HG03558 (cell line): ENCODE measurements at regions not wholly inside any gene's neighbourhood (a gene's known extent, or its start where the extent isn't known, plus 50 kb on each side); places are given as distances from the start of the nearest gene placed in this dataset.
"Not testable (repeated sequence)": the region's sequence is repeated elsewhere in the genome, so short reads cannot be mapped to it uniquely, and the experiment has no call there.

Experiments used
- ATAC-seq: cut with Tn5 transposase; IDR thresholded peaks from one replicate; pipeline ENCODE4 v1.9.1; 2021; ENCODE audit warnings: moderate number of reproducible peaks; ENCODE audit not compliant: unreplicated experiment; ENCODE audit errors: extremely low read depth

DNA sequence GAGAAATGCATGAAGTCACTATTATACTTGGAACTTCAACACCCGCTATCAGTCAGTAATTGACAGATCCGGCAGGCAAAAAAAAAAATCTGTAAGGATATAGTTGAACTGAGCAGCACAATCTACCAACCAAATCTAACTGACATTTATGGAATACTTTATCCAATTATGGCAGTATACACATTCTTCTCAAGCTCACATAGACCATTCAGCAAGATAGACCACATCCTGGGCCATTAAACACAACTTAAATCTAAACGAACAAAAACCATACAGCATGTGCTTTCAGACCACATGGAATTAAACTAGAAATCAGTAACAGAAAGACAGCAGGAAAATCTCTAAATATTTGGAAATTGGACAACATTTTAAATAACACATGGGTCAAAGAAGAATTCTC, 112.7 kb downstream of the MPP7 start:
- no peak for ATAC-seq

DNA sequence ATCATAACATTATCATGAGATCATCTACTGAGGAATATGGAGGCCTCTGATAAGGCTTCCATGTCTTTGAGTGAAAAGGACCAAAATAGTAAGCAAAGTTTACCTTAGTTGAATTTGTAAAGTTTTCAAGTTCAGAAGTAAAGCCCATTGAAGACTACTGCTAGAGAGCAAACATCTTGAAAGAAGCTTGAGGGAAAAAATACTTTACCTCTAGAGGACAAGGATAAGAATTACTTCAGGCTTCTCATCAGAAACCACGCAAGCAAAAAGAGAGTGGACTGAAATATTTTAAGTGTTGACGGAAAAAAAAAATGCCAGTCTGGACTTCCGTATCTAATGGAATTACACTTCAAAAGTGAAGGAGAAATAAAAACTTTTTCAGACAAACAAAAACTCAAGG, 114.3 kb downstream of the MPP7 start:
- no peak for ATAC-seq

DNA sequence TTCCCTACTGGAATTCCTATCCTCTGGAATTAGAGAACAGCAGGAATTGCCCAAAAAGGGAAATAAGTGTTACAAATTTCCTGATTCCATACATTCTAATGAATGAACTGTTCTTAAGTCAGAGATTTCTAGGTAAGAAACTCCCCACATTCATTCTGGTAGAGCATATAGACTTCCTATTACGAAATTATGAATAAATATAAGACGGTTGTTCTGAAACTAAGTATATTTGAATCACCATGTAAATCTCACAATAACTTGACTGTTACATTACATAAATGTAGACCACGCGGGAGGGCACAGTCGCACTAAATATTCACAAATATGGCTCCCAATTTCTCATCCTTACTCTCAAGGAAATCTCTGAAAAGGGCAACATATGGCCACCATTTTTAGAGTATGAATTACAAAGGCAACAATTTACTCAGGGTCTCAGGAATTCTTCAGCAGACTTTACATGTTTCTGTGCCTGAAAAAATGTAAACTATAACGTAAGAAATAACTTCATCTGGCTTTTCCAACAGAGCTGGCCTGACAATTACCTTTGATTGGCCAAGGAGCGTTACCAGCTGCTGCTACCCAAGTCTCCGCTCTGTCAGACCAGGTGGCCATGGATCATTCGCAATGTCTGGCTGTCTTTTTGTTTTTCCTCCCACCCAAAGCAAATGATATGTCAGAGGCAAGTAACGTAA, 115.8 kb downstream of the MPP7 start:
- ATAC-seq, result no peak

DNA sequence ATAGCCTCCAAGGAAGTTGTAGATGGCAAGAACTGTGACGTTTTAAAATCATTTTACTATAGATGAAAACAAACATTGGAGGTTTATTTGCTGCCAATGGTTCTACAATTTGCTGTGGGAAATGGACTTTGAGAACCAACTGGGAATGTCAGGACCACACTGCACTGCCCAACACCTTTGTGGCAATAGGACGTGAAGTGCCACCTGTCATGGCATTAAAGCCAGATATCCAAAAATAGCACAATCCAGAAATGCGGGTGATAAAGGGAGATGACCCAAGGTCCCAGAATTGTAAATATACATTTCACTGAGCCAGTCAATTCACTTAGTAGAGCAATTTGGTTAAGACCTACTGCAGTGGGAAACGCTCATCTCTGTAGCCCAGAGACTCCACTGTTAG, 116.4 kb downstream of the MPP7 start:
- no peak for ATAC-seq

DNA sequence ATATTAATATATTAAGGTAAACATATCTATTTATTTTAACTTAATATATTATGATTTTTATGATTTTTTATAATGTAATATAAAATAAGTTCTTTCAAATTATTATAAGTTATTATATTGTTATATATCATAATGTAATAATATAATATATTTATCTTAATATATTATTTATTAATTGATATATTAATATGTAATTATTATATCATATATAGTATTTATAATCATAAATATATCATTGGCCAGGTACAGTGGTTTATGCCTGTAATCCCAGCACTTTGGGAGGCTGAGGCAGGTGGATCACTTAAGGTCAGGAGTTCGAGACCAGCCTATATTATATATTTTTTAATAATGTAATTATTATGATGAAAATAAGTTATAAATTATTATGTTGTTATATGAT, 118.1 kb downstream of the MPP7 start:
- ATAC-seq, result no peak

DNA sequence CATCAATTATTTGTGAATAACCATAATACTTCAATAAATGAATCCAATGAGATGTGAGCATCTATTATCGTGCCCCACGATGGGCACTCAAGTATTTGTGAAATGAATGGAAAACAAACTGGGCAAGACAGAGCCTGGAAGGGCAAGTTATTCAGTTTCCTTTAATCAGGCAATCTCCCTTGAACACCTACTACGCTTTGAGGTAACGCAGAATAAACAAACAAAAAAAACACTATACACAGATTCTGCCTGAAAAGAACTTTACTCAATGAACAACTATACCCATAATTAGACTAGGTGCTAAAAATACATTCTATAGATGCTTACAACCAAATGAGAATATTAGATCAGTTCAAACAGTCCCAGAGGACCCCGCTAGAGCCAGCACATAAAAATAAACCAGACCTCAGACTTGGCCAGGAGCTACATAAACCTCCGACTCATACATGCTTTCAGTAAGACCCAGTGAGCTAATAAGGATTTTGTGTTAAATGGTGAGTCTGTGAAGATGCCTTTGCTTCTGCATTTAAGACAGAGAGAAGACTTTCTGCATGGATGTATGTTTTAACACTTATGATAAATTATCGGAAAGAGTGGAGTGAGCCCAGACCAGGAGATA, 121.3 kb downstream of the MPP7 start:
- ATAC-seq, result no peak

DNA sequence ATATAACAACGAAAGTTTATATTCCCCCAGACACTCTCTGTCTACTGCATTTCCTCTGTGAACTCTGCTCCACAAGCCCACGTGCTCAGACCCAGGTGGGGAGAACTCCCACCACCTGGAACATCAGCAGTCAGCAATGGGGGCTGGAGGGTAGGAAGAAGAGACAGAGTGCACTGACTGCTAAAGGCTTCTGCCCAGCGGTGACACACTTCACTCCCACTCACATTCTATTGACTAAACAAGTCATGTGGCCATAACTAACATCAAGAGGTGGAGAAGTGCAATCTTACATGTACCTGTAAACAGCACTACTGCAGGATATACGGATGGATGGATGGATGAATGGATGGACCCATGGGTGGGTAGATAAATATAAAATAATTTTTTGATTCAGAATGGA, 122.2 kb downstream of the MPP7 start:
- ATAC-seq, result no peak

DNA sequence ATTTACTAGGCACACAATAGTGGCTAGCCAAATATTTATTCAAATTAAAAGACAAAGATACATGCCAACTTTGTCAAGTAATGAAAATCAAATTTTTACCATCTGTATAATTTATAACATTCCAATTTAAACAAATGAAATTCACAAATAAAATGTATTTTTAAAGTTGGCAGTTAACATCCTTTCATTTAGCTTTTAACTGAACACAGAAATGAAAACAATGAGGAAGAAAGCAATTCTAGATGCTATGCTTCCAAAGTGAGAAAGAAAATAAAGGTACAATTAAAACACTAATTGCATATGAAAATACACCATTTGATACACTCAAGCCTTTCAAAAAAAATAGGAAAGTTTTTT, 123.1 kb downstream of the MPP7 start:
- ATAC-seq, result no peak

DNA sequence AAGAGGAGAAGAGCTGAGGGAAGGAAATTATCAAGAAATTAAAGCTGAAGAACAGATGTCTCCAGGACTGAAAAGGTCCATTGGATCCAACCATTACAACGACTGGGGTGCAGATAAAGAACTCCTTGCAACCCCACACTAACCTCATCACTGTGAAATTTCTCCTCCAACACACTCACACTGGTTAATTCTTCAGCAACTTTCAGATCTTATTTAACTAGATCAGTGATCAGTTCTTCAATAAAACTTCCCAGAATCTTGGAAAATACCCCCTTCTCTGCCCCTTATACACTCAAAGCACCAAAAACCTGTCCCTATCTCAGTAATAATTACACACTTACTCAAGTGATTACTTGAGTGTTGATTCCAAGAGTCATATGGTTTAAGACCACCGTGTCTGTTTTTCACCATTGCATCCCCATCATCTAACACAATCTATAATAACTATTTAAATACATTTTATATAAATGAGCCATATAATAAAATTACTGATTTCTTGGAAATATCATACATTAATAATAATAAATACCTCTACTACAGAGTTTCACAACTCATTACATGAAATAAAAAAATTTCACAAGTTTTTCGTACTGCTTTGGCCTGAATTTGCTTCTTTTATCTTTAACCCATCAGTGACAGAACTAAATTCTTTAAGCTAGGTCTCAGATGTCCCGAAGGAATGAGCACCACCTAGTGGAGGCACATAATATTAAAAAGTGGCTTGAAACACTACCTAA, 123.7 kb downstream of the MPP7 start:
- no peak for ATAC-seq

DNA sequence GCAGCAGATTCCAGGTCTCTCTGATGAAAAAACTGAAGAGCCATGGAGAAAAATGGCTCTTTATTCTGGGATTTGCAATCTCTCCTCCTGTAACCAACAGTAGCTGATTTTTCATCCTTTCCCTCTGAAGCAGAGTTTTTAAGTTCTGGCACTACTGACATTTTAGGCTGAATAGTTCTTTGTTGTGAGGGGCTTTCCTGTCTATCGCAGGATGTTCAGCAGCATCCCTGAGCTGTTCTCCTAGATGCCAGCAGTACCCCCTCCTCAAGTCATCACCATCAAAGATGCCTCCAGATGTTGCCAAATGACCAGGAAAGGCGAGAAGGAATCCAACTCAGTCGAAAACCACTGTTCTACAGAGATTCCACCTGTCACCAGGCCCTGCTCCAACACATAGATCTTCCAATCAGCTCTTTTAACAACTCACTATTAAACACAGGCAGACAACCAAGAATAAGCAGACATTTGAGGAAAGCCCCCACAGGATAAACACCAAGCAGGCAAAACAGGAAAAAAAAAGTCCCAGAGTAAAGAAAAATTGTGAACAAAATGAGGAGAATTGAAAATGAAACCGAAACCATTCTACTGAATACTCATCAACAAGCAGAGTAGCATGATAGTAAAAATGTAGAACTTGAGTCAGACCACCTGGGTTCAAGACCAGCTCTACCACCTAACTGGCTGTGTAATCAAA, 124.8 kb downstream of the MPP7 start:
- no peak for ATAC-seq

DNA sequence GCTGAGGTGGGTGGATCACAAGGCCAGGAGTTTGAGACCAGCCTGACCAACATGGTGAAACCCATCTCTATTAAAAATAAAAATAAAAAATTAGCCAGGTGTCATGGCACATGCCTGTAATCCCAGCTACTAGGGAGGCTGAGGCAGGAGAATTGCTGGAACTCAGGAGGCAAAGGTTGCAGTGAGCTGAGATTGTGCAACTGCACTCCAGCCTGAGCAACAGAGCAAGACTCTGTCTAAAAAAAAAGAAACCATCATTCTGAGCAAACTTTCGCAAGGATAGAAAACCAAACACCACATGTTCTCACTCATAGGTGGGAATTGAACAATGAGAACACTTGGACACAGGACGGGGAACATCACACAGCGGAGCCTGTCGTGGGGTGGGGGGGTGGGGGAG, 126.4 kb downstream of the MPP7 start:
- not testable (repeated sequence) for ATAC-seq

DNA sequence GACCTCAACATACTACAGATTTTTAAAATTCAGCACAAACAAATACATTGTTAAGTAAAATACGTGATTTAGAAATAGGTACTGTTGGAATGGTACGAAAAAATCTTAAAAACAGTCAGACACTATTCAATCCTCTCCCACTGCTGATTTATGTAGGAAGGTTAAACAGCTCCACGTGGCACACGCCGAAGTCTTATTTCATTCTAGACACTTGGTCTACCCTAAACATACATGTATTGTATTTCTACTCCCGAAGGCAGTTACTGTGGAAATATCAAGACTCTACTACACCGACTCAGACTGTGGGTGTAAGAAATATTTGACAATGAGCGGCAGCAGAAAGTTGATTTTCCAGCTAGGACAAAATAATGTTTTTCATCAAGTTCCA, 130.6 kb downstream of the MPP7 start:
- ATAC-seq, result no peak

DNA sequence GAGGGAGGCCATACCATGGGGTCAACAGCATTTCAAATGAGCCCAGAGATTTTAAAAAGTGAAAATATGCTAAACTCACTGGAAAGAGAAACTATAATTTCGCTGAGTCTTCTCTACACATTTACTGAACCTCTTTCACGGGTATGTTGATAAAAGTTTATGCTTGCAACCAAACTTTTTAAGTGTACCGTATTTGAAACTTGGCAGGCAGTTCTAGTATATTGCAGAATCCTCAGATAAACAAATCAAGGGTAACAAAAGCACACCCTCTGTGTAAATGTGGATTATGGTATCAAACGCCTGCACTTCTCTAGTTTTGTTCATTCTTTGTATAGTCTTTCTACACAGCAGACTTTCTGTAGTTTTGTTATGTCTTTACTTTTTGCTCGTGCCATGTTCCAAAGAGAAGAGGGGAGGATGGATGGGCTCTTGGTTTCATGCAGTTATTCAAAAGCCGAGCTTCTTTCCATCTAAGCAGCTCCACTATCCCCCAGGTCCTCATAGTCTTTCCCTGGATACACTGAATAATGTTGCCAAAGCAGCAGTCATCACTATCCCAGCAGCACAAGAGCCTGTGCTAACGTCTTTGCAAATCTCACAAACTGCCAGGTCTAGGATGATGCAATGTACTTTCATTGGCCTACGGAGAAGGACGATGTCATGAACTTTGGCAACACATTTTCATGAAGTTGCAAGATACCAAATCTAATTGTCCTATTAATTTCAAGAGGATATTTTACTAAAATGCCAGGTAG, 131.2 kb downstream of the MPP7 start:
- ATAC-seq, result no peak

DNA sequence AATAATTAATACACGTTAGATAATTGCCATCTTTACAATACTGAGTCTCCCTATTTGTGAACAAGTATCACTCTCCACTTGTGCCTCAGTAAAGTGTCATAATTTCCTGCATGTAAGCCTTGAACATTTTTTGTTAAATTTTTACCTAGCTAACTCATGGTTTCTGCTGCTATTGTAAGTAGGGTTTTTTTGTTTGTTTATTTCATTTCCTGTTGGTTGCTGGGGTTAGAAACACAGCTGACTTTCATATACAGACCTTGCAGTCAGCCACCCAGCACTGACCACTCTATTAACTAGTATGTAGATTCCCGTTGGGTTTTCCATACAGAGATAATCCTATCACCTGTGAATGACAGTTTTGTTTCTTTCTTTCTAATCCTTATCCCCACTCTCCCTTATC, 133.3 kb downstream of the MPP7 start:
- peak; percentile 95 for ATAC-seq

DNA sequence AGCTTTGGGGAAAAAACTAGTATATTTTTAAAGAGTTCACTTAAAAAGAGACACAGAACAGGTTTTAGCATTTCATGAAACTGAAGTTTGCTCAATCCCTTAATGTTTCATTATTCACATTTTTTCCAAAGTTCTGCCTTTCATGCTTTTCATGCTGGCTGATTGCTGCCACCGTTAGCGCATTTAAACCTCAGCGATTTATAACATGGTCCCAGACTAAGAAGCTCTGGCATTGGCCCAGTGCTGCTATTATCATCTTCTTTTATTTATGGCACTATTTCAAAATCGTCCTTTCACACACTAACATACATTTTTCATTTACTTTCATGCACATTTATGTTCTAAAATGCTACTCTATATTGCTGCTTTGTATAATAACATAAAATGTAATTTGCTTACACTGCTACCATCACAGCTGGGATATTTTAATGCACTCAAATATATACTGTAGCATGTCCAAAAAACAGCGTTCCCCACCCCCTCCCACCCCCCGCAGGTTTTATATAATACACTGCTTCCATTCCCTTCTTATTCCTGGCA, 141.9 kb downstream of the MPP7 start:
- no peak for ATAC-seq

DNA sequence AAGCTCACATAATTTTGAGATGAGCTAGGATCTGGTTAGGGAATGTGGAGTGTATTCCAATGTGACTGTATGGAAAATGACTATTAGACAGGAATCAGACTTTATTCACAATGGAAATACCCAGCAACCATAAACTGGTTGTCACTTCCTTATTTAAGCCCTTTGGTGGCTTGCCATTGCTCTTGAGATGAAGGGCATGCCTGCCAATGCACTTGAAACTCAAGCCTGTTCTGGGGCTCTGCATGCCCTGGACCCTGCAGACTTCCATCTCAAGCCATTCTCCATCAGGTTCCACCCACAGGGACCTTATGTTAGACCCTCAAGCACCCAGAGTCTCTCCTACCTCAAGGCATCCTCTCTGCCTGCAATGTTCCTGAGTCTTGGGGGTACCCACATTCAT, 145.5 kb downstream of the MPP7 start:
- ATAC-seq, result no peak

DNA sequence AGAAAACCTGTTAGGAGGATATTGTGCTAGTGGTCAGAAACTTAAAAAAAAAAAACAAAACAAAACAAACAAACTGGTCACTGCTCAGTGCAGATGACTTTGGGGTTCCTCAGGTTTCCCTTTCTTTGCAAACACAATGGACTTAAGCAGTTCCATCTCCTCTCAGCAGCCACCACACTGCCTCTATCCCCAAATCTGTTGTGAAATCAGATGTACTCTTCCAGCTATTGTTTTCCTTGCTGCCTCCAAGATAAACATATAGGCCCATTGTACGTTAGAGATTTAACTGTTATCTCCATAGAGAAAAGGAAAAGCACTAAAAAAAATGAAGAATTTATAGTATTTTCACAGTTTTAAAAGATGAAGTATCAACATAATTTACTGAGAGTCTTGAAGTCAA, 147.1 kb downstream of the MPP7 start:
- no peak for ATAC-seq

DNA sequence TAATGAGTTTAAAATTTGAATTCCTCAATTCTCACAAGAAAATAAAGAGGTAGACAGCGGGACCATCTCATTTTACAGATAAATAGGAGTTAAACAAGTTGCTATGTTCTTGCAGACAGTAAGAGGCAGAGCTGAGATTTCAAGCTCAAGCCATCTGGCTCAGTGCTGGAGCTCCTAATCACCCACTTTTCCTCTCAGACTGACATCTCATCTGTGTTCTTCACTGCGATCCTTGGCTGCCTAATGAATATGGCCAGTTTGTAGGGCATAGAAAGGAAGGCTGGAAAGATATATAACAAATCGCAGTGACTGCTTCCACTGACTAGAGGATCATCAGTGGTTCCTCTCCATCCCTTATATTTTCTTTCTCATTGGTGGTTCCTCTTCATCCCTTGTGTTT, 151.2 kb downstream of the MPP7 start:
- ATAC-seq, result no peak

DNA sequence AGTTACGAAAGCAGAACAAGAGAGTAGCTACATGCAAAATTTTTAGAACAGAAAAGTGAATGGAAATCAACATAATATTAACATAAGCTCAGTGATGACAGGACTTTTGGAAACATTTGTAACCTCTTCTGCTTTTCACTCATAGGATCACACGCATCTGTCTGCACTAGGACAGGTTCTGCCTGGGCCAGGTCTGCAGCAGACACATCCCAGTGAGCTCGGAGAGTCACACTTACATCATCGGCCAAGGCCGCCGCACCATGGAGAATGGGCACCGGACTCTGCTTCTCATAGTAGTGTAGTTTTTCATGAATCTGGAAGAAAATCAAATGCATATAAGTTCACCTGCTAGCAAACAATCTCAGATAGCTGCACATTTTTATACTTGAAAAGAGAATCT, 150.9 kb upstream of the ODAD2 start:
- no peak for ATAC-seq

DNA sequence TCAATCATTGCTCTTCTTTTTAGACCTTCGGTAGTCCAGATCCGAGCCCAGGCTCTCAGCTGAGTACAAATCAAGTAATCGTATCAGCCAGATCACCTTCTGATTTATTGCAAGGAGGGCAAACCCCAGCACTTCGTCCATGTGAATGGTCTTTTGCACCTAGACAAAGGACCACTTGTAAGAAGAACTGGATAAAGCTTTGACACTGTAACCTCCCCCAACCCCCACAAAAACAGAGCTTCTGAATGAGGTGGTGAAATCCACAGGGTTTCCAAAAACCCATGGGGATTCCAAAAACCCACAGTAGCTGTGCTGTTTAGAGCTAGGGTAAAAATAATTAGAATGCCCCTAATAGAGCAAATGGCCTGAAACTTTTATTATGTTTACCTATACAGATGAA, 148.8 kb upstream of the ODAD2 start:
- ATAC-seq, result no peak
